ENCODE measurements at regions not wholly inside any gene's neighbourhood (a gene's known extent, or its start where the extent isn't known, plus 50 kb on each side); places are given as distances from the start of the nearest gene placed in this dataset.

DNA sequence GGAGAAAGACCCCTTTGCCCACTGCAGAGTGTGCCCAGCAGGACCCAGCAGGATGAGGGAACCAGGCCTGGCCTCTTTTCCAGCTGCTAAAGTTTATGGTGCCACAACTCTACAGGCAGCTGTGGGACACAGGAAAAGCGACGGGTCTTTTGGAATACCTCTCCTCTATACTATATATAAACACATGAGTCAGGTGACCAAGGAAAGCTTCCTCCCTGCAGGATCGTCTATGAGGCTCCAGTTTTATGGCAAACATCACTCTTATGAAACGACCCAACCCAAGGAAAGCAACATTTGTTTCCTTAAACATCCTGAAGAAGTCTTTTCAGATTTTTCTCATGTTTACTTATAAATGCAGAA lies 102.8 kb upstream of the AKIP1 start:
- TF ChIP-seq, protein P1, sequence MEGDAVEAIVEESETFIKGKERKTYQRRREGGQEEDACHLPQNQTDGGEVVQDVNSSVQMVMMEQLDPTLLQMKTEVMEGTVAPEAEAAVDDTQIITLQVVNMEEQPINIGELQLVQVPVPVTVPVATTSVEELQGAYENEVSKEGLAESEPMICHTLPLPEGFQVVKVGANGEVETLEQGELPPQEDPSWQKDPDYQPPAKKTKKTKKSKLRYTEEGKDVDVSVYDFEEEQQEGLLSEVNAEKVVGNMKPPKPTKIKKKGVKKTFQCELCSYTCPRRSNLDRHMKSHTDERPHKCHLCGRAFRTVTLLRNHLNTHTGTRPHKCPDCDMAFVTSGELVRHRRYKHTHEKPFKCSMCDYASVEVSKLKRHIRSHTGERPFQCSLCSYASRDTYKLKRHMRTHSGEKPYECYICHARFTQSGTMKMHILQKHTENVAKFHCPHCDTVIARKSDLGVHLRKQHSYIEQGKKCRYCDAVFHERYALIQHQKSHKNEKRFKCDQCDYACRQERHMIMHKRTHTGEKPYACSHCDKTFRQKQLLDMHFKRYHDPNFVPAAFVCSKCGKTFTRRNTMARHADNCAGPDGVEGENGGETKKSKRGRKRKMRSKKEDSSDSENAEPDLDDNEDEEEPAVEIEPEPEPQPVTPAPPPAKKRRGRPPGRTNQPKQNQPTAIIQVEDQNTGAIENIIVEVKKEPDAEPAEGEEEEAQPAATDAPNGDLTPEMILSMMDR (IDR thresholded peaks at IDR 0.05): no peak
- no peak for TF ChIP-seq ZFX (IDR thresholded peaks at IDR 0.05; ENCODE audit: borderline replicate concordance)

Measured in 22Rv1 (cell line).